SH-SY5Y (cell line): ENCODE measurements at regions not wholly inside any gene's neighbourhood (a gene's known extent, or its start where the extent isn't known, plus 50 kb on each side); places are given as distances from the start of the nearest gene placed in this dataset.

ENCODE experiments used
- GATA2 ChIP-seq: IDR thresholded peaks from 2 replicates; pipeline ENCODE4 v1.6.1; 2011; ENCODE audit warnings: mild to moderate bottlenecking, low read depth, low read length
- GATA3 ChIP-seq: IDR thresholded peaks from 2 replicates; pipeline ENCODE4 v1.6.1; 2011; ENCODE audit warnings: low read depth, mild to moderate bottlenecking, low read length, moderate library complexity

- TF ChIP-seq GATA2 (no peak), GATA3 (no peak)
Measured at GRCh38 chr17:12536472-12536871, 129.2 kb upstream of the MYOCD start.
